Fibroblast of the aortic adventitia (primary cell): ENCODE measurements at regions not wholly inside any gene's neighbourhood (a gene's known extent, or its start where the extent isn't known, plus 50 kb on each side); places are given as distances from the start of the nearest gene placed in this dataset.

Experiments
- DNase-seq: peaks from one replicate; pipeline ENCODE4 v3.0.0-alpha.2; 2010; ENCODE audit warnings: low read depth
- H3K4me3 ChIP-seq: 2 replicates; pipeline ENCODE4 v1.5.1; 2011; ENCODE audit warnings: low read depth, mild to moderate bottlenecking, control low read depth, low read length, moderate library complexity
- TF ChIP-seq, protein P1 (sequence below): IDR thresholded peaks from 2 replicates; pipeline ENCODE4 v1.5.1; 2011; ENCODE audit warnings: mild to moderate bottlenecking, low read length, control low read depth, inconsistent platforms; ENCODE audit not compliant: insufficient read depth

DNA sequence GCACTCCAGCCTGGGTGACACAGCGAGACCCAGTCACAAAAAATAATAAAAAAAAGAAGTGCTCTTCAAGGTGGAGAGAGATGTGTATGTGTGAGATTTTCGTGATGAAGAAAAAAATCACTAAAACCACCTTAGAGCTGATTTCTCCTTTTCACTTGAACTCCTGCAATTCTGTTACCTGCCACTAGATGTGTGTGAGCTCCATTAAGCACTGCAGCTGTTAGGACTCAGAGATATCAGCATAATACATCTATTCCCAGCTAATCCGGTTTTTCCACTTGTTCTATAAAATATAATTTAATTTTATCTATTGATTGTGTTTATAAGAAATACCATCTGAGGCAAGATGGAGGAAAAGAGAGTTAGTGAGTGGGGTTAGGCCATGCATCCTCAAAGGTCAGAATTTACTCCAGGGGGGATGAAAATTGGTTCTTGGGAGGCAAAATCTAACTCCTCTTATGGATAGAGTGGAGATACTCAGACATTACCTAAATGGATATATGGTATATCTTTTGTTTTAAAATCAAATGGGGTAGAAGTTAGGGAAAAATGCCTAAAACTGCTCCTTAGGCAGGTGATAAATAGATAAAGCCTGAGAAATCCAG lies 152.7 kb downstream of the IL20RB start:
- no peak overlapping the region for H3K4me3 ChIP-seq
- peak; percentile 44 for DNase-seq
- TF ChIP-seq, protein P1, sequence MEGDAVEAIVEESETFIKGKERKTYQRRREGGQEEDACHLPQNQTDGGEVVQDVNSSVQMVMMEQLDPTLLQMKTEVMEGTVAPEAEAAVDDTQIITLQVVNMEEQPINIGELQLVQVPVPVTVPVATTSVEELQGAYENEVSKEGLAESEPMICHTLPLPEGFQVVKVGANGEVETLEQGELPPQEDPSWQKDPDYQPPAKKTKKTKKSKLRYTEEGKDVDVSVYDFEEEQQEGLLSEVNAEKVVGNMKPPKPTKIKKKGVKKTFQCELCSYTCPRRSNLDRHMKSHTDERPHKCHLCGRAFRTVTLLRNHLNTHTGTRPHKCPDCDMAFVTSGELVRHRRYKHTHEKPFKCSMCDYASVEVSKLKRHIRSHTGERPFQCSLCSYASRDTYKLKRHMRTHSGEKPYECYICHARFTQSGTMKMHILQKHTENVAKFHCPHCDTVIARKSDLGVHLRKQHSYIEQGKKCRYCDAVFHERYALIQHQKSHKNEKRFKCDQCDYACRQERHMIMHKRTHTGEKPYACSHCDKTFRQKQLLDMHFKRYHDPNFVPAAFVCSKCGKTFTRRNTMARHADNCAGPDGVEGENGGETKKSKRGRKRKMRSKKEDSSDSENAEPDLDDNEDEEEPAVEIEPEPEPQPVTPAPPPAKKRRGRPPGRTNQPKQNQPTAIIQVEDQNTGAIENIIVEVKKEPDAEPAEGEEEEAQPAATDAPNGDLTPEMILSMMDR: peak; percentile 92

DNA sequence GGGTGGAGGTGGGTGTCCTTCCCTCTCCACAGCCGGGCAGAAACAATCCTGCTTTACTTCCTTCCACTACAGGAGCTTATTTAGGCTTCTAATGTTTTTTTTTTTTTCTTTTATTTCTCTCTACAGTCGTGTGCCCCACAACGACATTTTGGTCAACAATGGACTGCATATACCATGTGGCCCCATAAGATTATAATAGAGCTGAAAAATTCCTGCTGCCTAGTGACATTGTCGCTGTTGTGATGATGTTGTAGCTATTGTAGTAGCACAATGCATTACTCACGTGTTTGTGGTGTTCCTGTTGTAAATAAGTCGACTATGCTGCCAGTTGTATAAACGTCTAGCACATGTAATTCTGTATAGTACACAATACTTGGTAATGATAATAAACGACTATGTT lies 153.7 kb downstream of the IL20RB start:
- no peak for DNase-seq
- TF ChIP-seq, protein P1: no peak
- H3K4me3 ChIP-seq: no peak overlapping the region

DNA sequence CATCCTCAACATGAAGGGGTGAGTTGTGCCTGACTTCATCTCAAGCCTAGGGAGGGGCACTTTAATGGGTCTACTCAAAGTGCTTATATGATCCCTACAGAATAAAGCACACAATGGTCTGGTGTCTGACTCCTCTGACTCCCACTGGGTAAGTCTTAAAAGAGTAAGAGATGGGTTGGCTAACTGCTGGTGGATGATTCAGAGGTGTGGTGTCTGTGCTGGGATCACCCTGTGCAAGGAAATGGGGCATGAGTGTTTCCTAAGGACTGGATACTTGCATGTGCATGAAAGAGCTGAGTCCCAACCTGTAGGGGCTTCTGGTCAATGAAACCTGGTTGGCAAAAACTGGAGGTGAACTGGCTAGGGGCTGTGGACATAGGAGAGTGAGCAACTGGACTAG lies 158.8 kb downstream of the IL20RB start:
- DNase-seq: no peak

DNA sequence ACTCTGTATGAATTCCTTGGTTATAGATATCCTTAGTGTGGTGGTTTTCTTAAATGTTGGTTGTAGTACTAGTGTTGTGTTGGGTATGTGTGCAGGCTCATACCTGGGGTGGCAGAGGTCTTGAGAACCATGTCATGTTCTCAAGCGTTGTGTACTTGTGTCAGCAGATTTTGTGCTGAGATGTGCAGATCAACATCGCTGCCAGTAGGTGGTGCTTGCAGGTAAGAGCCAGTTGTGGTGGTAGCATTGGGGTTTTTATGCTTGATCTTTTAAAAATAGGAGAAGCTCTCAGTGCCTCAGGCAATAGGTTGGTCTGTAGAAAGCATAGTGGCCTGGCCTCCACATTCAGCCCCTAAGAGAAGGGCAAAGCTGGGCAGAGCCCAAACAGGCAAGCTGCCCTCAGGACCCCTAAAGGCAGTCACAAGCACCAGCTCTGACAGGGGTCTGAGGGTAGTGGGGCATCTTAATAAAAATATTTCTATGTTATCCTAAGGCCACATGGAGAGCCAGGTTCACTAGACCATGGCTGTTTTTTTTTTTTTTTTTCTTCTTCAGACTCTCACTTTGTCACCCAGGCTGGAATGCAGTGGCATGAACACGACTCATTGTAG lies 164.0 kb downstream of the IL20RB start:
- DNase-seq: peak; percentile 45
- H3K4me3 ChIP-seq: no peak overlapping the region
- TF ChIP-seq, protein P1: peak; percentile 66

More for the DNA sequence above, 158.8 kb downstream of the IL20RB start:
- no peak overlapping the region for H3K4me3 ChIP-seq
- TF ChIP-seq, protein P1: no peak

DNA sequence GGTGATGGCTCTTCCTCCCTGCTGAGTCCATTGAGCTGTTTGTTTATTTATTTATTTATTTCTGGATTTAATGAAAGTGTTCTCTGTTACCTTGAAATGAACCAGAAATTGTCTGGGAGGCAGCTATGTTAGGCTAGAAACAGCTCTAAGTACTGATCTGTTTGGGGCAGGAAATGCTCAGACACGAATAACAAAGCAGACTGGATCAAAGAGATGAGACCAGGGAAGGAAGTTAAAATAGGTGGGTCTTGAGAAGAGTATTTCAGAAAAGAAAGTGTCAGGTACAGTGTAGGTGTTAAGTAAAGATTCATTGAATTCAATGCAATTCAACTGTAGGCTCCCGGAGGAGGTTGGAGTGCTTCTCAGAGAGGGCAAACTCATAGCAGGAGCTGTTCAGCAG lies 173.3 kb downstream of the IL20RB start:
- DNase-seq: no peak
- H3K4me3 ChIP-seq: no peak overlapping the region
- TF ChIP-seq, protein P1: no peak

DNA sequence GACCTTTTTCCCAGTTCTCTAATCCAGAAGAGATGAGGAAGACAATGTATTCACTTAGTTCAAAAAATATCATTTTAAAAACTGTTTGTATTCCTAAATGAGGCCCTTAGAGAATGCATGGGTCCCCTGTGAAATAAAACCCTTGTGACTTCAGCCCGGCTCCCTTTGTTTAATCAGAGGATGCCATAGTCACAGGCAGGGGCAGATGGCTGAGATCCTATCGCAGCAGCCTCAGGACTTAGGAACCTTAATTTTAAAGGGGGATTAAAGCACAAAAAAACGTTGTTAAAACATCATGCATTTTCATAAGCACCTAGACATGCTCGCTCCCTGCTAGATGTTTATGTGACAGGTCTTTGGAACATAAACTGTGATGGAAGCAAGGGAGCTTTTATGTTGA lies 176.6 kb downstream of the IL20RB start:
- TF ChIP-seq, protein P1: no peak
- no peak for DNase-seq
- H3K4me3 ChIP-seq: no peak overlapping the region
